C4-2B (cell line): ENCODE measurements at regions not wholly inside any gene's neighbourhood (a gene's known extent, or its start where the extent isn't known, plus 50 kb on each side); places are given as distances from the start of the nearest gene placed in this dataset.
"Not testable (repeated sequence)": the region's sequence is repeated elsewhere in the genome, so short reads cannot be mapped to it uniquely, and the experiment has no call there.

Experiments
- H3K27ac ChIP-seq: fragments of 450-650 bp; 2 replicates; pipeline ENCODE4 v1.5.1; 2017
- ZFX ChIP-seq: fragments of 450-650 bp; IDR thresholded peaks from 2 replicates; pipeline ENCODE4 v1.6.1; 2017
- TF ChIP-seq, protein P1 (sequence below): fragments of 450-650 bp; conservative IDR thresholded peaks from 2 replicates; pipeline ENCODE4 v1.5.1; 2017; ENCODE audit warnings: mild to moderate bottlenecking

DNA sequence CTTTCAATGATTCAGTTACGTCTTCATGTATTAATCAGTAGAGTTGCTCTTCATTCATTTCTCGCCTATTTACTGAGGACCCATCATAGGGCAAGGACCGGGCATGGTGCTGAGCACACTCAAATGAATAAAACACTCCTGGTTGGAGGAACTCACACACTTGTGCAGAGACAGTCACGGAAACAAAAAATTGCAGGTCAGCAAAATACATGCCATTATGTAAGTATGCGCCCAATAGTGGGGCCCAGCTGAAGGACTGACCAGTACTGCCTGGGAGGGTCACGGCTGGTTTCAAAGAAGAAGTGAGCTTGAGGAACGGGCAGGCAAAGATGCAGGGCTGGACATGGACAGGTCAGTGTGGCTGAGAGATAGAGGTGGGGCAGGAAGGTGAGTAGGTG, 102.9 kb downstream of the DDX1 start:
- TF ChIP-seq ZFX = no peak
- TF ChIP-seq, protein P1, sequence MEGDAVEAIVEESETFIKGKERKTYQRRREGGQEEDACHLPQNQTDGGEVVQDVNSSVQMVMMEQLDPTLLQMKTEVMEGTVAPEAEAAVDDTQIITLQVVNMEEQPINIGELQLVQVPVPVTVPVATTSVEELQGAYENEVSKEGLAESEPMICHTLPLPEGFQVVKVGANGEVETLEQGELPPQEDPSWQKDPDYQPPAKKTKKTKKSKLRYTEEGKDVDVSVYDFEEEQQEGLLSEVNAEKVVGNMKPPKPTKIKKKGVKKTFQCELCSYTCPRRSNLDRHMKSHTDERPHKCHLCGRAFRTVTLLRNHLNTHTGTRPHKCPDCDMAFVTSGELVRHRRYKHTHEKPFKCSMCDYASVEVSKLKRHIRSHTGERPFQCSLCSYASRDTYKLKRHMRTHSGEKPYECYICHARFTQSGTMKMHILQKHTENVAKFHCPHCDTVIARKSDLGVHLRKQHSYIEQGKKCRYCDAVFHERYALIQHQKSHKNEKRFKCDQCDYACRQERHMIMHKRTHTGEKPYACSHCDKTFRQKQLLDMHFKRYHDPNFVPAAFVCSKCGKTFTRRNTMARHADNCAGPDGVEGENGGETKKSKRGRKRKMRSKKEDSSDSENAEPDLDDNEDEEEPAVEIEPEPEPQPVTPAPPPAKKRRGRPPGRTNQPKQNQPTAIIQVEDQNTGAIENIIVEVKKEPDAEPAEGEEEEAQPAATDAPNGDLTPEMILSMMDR = no peak
- no peak overlapping the region for H3K27ac ChIP-seq

DNA sequence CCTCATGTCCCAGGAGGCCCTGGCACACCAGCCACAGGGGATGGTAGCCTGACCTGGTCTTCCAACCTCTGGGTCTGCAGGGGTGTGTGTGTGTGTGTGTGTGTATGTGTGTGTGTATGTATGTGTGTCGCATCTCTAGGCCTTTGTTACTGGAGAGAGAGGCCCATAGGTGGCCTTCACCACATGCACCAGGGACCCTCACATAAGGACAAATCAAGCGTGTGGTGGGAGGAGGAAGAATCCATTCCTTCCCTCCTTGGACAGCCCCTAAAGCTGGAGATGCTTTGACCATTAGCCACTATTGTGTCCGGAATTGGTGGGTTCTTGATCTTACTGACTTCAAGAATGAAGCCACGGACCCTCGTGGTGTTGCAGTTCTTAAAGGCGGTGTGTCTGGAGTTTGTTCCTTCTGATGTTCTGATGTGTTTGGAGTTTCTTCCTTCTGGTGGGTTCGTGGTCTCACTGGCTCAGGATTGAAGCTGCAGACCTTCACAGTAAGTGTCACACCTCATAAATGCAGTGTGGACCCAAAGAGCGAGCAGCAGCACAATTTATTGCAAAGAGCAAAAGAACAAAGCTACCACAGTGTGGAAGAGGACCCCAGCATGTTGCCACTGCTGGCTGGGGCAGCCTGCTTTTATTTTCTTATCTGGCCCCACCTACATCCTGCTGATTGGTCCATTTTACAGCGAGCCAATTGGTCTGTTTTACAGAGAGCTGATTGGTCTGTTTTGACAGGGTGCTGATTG, 104.1 kb downstream of the DDX1 start:
- H3K27ac ChIP-seq = no peak overlapping the region
- TF ChIP-seq ZFX = no peak
- TF ChIP-seq, protein P1 = no peak

DNA sequence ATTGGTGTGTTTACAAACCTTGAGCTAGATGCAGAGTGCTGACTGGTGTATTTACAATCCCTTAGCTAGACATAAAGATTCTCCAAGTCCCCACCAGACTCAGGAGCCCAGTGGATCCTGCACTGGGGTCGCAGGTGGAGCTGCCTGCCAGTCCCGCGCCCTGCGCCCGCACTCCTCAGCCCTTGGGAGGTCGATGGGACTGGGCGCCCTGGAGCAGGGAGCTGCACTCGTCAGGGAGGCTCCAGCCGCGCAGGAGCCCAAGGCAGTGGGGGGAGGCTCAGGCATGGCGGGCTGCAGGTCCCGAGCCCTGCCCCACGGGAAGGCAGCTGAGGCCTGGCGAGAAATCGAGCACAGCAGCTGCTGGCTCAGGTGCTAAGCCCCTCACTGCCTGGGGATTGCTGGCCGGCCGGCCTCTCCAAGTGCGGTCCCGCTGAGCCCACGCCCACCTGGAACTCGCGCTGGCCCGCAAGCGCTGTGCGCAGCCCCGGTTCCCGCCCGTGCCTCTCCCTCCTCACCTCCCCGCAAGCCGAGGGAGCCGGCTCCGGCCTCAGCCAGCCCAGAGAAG, 105.0 kb downstream of the DDX1 start:
- not testable (repeated sequence) for H3K27ac ChIP-seq

DNA sequence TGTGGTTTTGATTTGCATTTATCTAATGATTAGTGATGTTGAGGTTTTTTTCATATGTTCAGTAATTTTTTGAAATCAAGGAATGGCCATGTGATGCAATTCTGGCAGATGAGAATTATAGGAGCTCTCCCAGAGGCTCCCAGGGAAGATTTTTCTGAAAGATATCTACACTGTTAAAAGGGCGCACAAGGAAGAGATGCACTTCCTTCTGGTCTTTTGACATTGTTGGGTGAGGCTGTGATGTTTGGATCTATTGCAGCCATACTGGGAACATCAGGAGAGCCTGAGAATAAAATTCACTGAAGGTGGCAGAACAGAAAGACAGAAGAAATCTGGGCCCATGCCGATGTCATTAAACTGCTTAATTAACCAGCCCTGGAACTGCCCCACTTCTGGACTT, 108.5 kb downstream of the DDX1 start:
- TF ChIP-seq, protein P1 = no peak
- no peak for TF ChIP-seq ZFX
- H3K27ac ChIP-seq = no peak overlapping the region

DNA sequence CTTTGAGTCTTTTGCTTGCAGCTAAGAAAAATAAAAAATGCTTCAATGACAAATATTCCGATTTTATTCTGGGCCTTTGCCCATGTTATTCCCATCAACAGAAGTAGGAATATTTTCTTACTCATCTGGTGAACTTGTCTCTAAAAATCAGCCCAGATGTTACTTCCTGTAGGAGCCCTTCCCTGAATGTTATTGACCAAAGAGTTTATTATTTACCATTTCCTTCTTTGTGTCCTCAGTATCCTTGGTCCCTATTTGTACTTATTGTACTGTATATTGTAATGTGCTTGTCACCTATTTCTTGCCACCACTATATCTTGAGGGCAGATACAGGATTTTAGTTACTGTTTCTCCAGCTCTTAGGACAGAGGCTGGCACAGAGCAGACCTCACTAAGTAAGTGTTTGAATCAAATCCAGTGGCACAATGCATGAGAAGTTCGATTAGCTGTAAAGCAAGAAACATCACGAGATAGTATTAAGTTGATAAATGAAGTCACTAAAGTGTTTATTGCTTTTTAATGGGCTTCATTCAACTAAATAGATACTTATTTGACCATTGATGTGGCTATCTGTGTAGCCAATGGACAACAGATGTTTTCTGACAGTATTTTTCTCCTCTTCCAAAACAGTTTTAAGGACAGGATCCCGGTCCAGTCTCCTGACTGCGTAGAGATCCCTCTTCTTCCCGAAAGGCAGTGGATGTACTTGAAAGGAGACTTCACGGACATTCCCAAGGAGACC, 109.1 kb downstream of the DDX1 start:
- no peak for TF ChIP-seq ZFX
- TF ChIP-seq, protein P1 = no peak
- no peak overlapping the region for H3K27ac ChIP-seq

DNA sequence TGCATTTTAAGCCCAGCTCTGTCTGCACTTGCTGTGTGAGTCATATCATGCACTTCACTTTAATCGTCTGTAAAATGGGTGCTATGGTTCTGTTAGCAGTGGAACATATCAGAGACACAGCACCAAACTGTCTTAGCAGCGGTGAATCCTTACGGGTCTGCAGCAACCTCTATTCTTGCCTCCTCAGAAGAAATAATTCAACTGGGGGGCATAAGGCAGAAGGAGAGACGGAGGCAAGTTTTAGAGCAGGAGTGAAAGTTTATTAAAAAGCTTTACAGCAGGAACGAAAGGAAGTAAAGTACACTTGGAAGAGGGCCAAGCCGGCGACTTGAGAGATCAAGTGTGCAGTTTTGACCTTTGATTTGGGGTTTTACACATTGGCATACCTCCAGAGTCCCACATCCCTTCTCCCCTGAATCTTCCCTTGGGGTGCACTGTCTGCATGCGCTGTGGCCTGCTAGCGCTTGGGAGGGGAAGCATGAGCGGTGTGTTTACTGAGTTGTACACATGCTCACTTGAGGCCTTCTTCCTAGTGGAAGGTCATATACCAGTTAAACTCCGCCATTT, 109.8 kb downstream of the DDX1 start:
- H3K27ac ChIP-seq = no peak overlapping the region
- TF ChIP-seq ZFX = no peak
- TF ChIP-seq, protein P1 = no peak

DNA sequence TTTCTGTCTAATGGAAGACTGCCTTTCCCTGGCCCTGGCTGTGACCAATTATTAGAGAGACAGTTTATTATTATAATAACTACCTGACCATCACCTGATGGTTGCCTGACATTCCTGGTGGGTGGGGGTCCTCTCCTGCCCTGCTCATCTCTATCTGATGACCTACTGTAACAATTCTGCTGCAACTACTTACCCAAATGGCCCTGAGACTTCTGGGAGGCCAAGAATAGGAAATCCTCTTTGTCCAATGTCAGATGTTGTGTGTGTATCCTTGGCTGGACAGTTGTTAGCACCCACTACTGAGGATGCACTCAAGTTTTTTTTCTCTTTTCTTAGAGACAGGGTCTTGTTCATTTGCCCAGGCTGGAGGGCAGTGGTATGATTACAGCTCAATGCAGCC, 110.3 kb downstream of the DDX1 start:
- H3K27ac ChIP-seq = no peak overlapping the region
- TF ChIP-seq ZFX = no peak
- TF ChIP-seq, protein P1 = no peak
